H1 (cell line): ENCODE measurements at regions not wholly inside any gene's neighbourhood (a gene's known extent, or its start where the extent isn't known, plus 50 kb on each side); places are given as distances from the start of the nearest gene placed in this dataset.

Source experiments
- POLR2A ChIP-seq, 2 experiments: IDR thresholded peaks; 1 replicate in 1 of 2; 2 replicates in 1 of 2; pipeline ENCODE4 v1.6.1; 2011; ENCODE audit warnings: low read depth in 2 of 2, low read length in 2 of 2, mild to moderate bottlenecking in 2 of 2; ENCODE audit errors: control extremely low read depth in 1 of 2
- TF ChIP-seq, protein P1 (sequence below), 3 experiments: IDR thresholded peaks; 1 replicate in 2 of 3; 2 replicates in 1 of 3; pipeline versions ENCODE4 v1.5.1 to v1.6.1; 2011; ENCODE audit warnings: low read length in 3 of 3, mild to moderate bottlenecking in 3 of 3, inconsistent platforms in 2 of 3, low read depth in 1 of 3, moderate library complexity in 1 of 3; ENCODE audit not compliant: insufficient read depth in 1 of 3; ENCODE audit errors: control extremely low read depth in 1 of 3
- TF ChIP-seq, protein P2 (sequence below): IDR thresholded peaks from 2 replicates; pipeline ENCODE4 v1.6.1; 2011; ENCODE audit warnings: low read length, improper control_type of control experiment

DNA sequence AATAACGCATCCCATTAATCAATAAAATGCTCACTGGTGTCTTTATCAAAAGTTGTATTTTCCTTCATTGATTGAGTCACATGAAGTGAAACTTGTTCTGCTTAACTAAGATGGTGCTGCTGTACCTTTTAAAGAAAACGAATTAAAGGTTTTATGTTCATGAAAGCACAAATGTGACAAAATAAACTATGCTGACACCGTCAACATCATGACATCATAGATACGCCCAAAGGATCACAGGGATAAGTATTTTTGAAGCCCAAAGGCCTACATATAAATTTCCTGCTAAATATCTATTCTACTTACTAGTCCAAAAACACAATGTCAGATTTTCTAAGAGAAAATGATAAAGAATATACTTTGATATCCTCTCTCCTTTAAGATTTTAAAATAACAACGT is 94.4 kb downstream of the FAM217A start (continued):
- TF ChIP-seq, protein P1, sequence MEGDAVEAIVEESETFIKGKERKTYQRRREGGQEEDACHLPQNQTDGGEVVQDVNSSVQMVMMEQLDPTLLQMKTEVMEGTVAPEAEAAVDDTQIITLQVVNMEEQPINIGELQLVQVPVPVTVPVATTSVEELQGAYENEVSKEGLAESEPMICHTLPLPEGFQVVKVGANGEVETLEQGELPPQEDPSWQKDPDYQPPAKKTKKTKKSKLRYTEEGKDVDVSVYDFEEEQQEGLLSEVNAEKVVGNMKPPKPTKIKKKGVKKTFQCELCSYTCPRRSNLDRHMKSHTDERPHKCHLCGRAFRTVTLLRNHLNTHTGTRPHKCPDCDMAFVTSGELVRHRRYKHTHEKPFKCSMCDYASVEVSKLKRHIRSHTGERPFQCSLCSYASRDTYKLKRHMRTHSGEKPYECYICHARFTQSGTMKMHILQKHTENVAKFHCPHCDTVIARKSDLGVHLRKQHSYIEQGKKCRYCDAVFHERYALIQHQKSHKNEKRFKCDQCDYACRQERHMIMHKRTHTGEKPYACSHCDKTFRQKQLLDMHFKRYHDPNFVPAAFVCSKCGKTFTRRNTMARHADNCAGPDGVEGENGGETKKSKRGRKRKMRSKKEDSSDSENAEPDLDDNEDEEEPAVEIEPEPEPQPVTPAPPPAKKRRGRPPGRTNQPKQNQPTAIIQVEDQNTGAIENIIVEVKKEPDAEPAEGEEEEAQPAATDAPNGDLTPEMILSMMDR (IDR thresholded peaks at IDR 0.05; ENCODE audit: control extremely low read depth in 1 of 3, insufficient read depth in 1 of 3, low read depth in 1 of 3, low read length in 3 of 3), result no peak
- no peak for TF ChIP-seq POLR2A (IDR thresholded peaks at IDR 0.05; ENCODE audit: control extremely low read depth in 1 of 2, low read depth in 2 of 2, low read length in 2 of 2)
- TF ChIP-seq, protein P2, sequence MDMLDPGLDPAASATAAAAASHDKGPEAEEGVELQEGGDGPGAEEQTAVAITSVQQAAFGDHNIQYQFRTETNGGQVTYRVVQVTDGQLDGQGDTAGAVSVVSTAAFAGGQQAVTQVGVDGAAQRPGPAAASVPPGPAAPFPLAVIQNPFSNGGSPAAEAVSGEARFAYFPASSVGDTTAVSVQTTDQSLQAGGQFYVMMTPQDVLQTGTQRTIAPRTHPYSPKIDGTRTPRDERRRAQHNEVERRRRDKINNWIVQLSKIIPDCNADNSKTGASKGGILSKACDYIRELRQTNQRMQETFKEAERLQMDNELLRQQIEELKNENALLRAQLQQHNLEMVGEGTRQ, result no peak
